Suppressor macrophage treated with lipopolysaccharide for 1 hour (primary cell): ENCODE measurements at regions not wholly inside any gene's neighbourhood (a gene's known extent, or its start where the extent isn't known, plus 50 kb on each side); places are given as distances from the start of the nearest gene placed in this dataset.
A peak's percentile ranks its signal among the peaks of the same experiment; 100 is the strongest.
"Not testable (repeated sequence)": the region's sequence is repeated elsewhere in the genome, so short reads cannot be mapped to it uniquely, and the experiment has no call there.

Source experiments
- DNase-seq, 3 donors: peaks; one replicate each; pipeline ENCODE4 v3.0.0-alpha.2; 2020 to 2022

GRCh38 chr14:106024983-106025604, 498.7 kb downstream of the TMEM121 start:
- no peak for DNase-seq

GRCh38 chr14:106026026-106026425, 499.6 kb downstream of the TMEM121 start:
- no peak for DNase-seq

- not testable (repeated sequence) for DNase-seq
Observed at GRCh38 chr14:106027759-106028158, 501.4 kb downstream of the TMEM121 start.

- no peak for DNase-seq
Observed at GRCh38 chr14:106029959-106030358, 503.6 kb downstream of the TMEM121 start.

DNA sequence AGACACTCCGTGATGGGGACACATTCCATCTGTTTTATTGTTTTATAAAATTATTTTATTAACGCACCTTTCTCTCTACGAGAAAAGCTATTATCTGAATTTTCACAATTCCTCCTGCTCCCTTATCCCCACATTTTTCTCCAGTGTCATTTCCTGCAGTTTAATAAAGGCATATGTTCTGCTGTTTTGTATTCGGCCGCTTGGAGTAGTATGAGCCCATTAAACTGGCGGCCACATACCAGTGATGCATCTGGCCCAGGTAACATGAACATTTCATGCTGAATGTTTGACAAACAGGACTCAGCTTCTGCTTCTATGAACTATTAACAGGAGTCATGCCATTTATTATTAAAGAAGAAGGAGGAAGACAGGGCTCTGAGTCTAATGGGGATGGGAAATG, 511.0 kb downstream of the TMEM121 start:
- DNase-seq: no peak

DNA sequence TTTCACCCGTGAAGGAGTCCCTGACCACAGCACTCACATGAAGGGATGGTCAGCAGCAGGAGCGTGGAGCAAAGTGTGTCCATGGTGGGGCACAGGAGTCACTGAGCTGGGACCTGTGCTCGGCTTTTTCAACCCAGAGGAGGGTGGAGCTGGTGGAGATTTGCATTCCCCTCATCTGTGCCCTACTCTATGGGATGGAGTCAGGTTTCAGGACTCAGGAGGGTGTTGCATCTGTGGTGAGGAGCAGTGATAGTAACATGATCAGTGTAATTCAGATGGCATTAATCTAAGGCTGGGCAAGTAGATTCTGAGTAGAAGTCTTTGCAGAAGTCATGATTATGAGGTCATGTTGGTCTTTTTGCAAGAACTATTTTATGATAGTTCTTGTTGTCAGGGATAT, 511.9 kb downstream of the TMEM121 start:
- DNase-seq: no peak

GRCh38 chr14:106039400-106039799, 513.0 kb downstream of the TMEM121 start:
- DNase-seq: no peak

GRCh38 chr14:106044515-106044914, 518.1 kb downstream of the TMEM121 start:
- DNase-seq: no peak

DNA sequence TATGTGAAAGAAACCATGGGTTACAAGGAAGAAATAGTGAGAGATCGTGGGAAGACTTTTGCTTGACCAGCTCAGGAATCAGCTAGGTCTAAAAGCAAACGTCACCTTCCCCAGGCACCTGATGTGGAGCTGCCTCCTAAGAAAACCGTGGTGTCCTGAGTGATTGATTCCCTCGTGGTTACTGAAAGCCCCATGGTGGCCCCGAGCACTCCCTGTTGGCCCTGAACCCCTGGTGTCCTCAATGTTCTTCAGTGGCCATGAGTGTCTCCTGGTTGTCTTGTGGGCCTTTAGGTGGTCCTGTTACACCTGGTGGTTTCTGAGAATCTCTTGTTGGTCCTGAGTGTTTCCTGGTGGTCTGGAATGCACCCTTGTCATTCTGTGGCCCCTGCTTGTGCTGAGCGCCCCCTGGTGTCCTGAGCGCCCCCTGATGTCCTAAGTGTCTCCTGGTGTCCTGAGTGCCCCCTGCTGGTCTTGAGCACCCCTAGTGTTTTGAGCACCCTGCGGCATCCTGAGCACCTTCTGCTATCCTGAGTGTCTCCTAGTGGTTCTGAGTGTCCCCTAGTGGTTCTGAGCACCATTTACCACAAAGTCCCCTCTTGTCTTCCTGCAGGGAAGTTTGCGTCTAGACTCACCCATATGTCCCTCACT, 518.7 kb downstream of the TMEM121 start:
- DNase-seq: peak; percentile 83 to 93 (median 85)

- DNase-seq: no peak
Observed at GRCh38 chr14:106051796-106052195, 525.4 kb downstream of the TMEM121 start.

DNA sequence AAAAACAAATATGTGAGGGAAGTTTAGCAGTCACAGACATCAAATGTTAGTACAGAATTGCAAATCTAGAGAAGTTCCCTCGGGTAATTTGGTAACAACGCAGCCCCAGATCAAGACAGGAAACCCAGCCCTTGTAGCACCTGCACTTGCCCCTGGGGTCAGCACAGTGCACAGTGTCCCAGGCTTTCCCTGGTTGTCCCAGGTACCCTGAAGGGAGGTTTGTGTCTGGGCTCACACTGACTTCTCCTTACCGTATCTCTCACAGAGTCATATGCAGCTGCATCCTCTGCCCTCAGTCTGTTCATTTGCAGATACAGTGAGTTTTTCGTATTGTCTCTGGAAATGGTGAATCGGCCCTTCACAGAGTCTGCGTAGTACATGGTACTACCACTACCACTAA, 528.9 kb downstream of the TMEM121 start:
- no peak for DNase-seq

DNA sequence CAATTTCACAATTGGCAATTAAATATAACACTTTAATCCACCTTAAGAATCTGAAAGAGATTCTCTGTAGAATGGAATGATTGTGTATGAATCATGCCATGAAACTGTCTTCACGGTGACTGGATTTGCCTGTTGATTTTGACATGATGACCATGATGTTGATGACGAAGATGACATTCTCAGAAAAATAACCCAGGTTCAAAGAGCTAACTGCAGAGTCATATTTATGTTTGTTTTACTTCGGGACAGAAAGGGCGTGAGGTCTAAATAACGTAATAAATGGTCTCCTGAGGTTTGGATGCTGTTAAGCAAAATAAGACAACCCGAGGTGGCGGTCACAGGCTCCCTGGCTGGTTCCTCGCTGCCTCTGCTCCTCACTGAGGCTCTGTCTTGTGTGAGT, 532.0 kb downstream of the TMEM121 start:
- DNase-seq: no peak

DNA sequence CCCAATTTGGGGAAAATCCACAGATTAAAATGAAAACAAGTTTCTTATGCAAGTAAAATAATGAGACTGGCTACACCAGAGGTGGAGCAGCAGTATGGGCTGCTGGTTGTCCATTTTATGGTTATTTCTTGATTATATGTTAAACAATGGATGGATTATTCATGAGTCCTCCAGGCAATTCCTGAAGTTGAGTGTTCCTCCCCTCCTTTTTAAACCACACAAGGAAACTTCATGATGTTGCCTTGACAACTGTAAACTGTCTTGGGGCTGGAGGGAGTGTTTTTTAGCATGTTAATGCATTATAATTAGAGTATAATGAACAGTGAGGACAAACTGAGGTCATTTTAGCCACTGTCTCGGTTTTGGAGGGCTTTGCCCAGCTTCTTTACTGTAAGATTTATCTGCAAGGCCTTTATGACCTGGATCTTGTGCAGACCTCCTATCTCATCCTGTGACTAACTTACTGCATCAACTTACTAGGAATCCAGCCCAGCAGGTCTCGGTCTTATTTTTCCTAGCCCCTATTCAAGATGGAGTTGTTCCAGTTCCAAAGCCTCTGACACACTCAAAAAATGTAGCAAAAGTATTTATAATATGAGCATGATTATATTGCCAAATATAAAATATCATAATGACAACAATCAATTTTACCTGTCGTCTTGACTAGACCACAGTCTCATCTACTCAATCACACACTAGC, 534.0 kb downstream of the TMEM121 start:
- no peak for DNase-seq

GRCh38 chr14:106061877-106062500, 535.6 kb downstream of the TMEM121 start:
- peak in 2 of 3 donors; percentile 14 to 39 for DNase-seq

DNA sequence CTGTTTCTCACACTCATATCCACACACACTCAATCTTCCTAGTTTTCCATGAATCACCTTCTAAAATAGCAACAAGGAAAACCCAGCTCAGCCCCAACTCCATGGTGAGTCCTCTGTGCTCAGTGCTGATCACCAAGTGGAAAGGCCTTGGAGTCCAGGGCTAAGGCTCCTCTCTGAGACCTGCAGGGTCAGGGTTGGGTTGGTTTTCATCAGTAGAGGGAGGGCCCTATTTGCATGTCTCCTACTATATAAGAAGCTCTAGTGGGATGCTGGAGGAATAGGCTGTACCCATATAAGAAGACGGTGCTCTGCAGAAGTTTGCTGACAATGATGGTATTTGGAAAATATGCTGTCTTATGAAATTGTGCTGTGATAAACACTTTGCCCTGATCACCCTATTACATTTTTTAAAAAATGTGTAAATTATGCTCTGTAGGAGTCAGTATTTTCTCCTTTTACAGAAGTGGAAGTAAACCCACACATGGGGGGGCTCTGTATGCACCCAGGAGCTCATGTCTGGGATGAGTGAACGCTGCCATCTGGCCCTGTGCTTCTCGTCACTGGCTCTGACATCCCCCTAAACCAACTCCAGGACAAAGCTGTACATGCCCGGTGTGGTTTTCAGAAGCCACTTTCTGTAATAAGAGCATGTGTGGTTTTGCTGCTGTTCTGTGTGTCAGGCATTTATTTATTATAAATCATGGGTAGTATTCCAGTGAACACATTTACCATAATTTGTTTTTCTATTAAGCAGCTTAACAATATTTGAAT, 536.3 kb downstream of the TMEM121 start:
- DNase-seq: no peak

DNA sequence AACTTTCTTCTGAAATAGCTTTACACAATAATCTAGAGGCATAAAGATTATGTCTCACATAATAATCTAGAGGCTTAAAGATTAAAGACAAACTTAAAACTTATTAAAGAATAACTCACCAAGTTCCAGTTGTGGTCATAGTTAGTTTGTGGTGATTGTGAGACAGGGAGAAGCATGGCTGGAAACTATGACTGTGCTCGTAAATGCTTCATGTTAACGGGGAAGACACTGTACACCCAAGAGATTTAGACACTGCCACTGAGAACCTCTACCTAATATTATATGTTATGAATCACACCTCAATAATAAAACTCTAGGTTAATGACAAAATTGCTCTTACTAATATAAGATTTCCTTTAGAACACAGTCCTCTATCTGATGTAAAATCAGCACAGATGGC, 541.6 kb downstream of the TMEM121 start:
- no peak for DNase-seq

DNA sequence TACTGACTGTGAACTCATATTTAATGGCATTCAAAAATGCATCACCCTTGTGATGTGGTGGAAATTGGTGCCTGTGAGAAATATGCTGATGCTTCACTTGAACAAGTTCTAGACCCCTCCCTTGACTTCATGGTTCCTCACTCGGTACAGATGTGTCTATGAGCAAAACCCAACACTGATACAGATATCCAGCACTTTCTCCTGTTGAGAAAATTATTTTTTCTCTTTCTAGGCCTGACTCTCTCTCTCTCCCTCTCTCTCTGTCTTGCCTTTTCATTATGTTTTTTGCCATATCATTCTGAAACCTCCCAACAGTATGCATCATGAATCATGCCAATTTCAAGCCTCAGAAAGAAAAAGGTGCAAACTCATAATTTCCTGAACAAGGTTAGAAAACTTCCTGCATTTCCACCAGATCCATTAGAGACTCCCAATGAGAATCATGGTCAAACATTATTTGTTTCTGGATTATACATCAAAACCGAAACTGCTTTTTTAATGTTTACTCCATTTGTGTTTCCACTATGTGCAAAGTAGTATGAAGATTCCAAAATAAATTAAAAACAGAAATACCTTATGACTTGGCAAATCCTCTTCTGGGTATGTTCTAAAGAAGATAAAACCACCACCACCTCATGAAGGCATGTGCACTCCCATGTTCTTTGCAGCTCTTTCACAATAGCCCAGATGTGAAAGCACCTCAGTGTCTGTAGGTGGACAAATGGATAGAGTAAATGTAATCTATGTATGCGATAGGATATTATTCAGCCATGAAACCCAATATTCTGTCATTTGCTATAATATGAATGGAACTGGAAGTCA, 543.6 kb downstream of the TMEM121 start:
- no peak for DNase-seq

- peak in 2 of 3 donors; percentile 16 to 30 for DNase-seq
Observed at GRCh38 chr14:106080922-106081321, 554.5 kb downstream of the TMEM121 start.

DNA sequence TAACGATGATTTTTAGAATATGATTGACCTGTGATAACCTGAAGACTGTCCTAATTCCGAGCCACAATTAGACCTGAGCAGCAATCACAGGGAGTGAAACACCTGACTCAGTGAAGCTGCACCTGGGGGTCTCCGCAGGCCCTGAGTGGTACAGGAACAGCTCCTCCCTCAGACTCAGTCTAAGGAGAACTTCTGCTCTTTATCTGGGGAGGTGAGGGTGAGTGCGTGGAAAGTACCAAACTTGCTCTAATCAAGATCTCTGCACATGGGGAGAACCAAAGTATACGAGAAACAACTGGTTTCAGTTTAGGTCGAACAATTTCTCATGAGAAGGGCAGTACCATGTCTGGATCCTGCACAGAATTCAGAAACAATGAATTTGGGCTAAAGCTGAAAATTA, 555.3 kb downstream of the TMEM121 start:
- DNase-seq: not testable (repeated sequence)

DNA sequence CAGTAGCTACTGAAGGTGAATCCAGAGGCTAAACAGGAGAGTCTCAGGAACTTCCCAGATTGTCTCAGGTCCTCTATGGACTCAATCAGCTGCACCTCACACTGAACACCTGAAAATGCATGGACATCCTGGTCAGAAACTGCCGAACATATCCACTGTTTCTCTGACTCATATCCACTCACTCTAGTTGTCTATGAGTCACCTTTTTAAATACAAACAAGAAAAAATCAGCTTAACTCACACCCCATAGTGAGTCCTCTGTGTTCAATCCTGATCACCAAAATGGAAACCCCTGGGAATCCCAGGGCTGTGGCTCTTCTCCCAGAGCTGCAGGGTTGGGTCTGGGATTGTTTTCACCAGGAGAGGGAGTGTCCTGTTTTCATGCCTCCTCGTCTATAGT, 556.7 kb downstream of the TMEM121 start:
- peak in 2 of 3 donors; percentile 2 to 9 for DNase-seq

DNA sequence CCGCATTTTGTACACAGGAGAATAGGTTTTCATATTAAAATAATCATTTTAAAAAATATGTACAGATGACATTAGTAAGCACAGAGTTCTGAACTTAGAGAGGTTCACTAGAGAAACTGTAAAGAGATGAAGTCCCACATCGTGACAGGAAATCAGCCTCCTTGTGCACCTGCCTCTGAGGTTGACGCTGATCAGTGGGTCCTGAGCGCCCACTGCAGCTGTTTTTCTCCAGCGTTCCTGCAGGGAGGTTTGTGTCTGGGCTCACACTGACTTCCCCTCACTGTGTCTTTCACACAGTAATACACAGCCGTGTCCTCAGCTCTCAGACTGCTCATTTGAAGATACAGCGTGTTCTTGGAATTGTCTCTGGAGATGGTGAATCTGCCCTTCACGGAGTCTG, 561.5 kb downstream of the TMEM121 start:
- no peak for DNase-seq

DNA sequence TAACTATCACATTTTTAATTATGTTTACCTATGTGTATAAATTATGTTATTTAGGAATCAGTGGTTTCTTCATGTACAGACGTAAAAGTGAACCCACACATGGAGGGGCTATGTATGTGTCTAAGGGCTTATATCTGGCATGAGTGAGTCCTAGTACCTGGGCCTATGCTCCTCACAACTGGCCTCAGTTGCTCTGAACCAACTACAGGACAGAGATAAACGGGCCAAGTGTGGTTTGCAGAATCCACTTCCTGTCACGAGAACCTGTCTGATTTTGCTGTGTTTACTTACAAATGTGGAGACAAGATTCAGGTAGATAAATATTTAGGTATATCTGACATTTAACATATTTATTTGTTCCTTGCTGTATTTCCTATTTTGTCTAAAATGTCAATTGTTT, 562.5 kb downstream of the TMEM121 start:
- DNase-seq: not testable (repeated sequence)
